ENCODE measurements at regions not wholly inside any gene's neighbourhood (a gene's known extent, or its start where the extent isn't known, plus 50 kb on each side); places are given as distances from the start of the nearest gene placed in this dataset.

GRCh38 chr14:52202151-52202550 is 65.3 kb upstream of the PTGDR start:
- no peaks in the 10 kb centered on the region for H3K4me1 ChIP-seq
- TF ChIP-seq POLR2A (IDR thresholded peaks at IDR 0.05) = no peak
- no peak for TF ChIP-seq EP300 (IDR thresholded peaks at IDR 0.05)
- TF ChIP-seq POLR2AphosphoS5 (IDR thresholded peaks at IDR 0.05) = no peak
- TF ChIP-seq, protein P1, sequence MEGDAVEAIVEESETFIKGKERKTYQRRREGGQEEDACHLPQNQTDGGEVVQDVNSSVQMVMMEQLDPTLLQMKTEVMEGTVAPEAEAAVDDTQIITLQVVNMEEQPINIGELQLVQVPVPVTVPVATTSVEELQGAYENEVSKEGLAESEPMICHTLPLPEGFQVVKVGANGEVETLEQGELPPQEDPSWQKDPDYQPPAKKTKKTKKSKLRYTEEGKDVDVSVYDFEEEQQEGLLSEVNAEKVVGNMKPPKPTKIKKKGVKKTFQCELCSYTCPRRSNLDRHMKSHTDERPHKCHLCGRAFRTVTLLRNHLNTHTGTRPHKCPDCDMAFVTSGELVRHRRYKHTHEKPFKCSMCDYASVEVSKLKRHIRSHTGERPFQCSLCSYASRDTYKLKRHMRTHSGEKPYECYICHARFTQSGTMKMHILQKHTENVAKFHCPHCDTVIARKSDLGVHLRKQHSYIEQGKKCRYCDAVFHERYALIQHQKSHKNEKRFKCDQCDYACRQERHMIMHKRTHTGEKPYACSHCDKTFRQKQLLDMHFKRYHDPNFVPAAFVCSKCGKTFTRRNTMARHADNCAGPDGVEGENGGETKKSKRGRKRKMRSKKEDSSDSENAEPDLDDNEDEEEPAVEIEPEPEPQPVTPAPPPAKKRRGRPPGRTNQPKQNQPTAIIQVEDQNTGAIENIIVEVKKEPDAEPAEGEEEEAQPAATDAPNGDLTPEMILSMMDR (IDR thresholded peaks at IDR 0.05) = no peak

GRCh38 chr14:52190337-52190931 is 77.1 kb upstream of the PTGDR start:
- H3K36me3 ChIP-seq = no peaks in the 10 kb centered on the region
- H3K4me3 ChIP-seq = no peak overlapping the region
- DNase-seq = no peak
- ATAC-seq (ENCODE audit: low FRiP score in 2 of 2) = no peak
- 94 to 97% methylated on average over 4 of the region's 4 CpGs for WGBS, 2 donors
- TF ChIP-seq POLR2A (IDR thresholded peaks at IDR 0.05) = no peak
- no peak for TF ChIP-seq POLR2AphosphoS5 (IDR thresholded peaks at IDR 0.05)
- no peak for TF ChIP-seq EP300 (IDR thresholded peaks at IDR 0.05)
- TF ChIP-seq, protein P1 (IDR thresholded peaks at IDR 0.05) = no peak
- no peaks in the 10 kb centered on the region for H3K4me1 ChIP-seq
- no peaks in the 10 kb centered on the region for H3K9me3 ChIP-seq
- no peaks in the 10 kb centered on the region for H3K27me3 ChIP-seq
- H3K27ac ChIP-seq = no peak overlapping the region

More at GRCh38 chr14:52202151-52202550, 65.3 kb upstream of the PTGDR start:
- H3K27ac ChIP-seq = no peak overlapping the region
- ATAC-seq (ENCODE audit: low FRiP score in 2 of 2) (no peak), DNase-seq (no peak)
- no peak overlapping the region for H3K4me3 ChIP-seq
- no peaks in the 10 kb centered on the region for H3K9me3 ChIP-seq
- no peaks in the 10 kb centered on the region for H3K27me3 ChIP-seq
- no peaks in the 10 kb centered on the region for H3K36me3 ChIP-seq

GRCh38 chr14:52189325-52189724 is 78.2 kb upstream of the PTGDR start:
- no peaks in the 10 kb centered on the region for H3K36me3 ChIP-seq
- H3K27me3 ChIP-seq = no peaks in the 10 kb centered on the region
- no peak overlapping the region for H3K27ac ChIP-seq
- DNase-seq (no peak), ATAC-seq (ENCODE audit: low FRiP score in 2 of 2) (no peak)
- H3K9me3 ChIP-seq = no peaks in the 10 kb centered on the region
- no peak overlapping the region for H3K4me3 ChIP-seq
- TF ChIP-seq EP300 (IDR thresholded peaks at IDR 0.05) (no peak), POLR2AphosphoS5 (IDR thresholded peaks at IDR 0.05) (no peak), POLR2A (IDR thresholded peaks at IDR 0.05) (no peak)
- TF ChIP-seq, protein P1 (IDR thresholded peaks at IDR 0.05) = no peak
- H3K4me1 ChIP-seq = no peaks in the 10 kb centered on the region
- 71 to 75% methylated on average over 4 of the region's 4 CpGs for WGBS, 2 donors

DNA sequence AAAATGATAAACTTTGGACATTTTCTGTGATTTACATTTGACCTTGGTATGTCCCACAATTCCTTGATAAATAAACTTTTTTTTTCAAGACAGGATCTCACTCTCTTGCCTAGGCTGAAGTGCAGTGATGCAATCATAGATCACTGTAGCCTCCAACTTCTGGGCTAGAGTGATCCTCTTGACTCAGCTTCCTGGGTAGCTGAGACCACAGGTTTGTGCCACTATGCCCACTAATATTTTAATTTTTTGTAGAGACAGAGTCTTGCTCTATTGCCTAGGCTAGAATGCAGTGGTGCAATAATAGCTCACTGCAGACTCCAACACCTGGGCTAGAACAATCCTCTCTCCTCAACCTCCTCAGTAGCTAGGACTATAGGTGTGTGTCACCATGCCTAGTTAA is 79.1 kb upstream of the PTGDR start:
- Histone ChIP-seq H3K4me1 (no peaks in the 10 kb centered on the region), H3K4me3 (no peak overlapping the region), H3K36me3 (no peaks in the 10 kb centered on the region), H3K9me3 (no peaks in the 10 kb centered on the region), H3K27ac (no peak overlapping the region), H3K27me3 (no peaks in the 10 kb centered on the region)
- DNase-seq (no peak), ATAC-seq (ENCODE audit: low FRiP score in 2 of 2) (no peak)
- TF ChIP-seq, protein P1 (IDR thresholded peaks at IDR 0.05) = no peak
- TF ChIP-seq EP300 (IDR thresholded peaks at IDR 0.05) (no peak), POLR2AphosphoS5 (IDR thresholded peaks at IDR 0.05) (no peak), POLR2A (IDR thresholded peaks at IDR 0.05) (no peak)

GRCh38 chr14:52185178-52185577 is 82.3 kb upstream of the PTGDR start:
- Histone ChIP-seq H3K4me3 (no peak overlapping the region), H3K4me1 (no peaks in the 10 kb centered on the region), H3K36me3 (no peaks in the 10 kb centered on the region), H3K9me3 (peaks cover 0 to 6% (median 0%) of the 10 kb centered on the region in 4 donors), H3K27ac (no peak overlapping the region), H3K27me3 (no peaks in the 10 kb centered on the region)
- WGBS, 2 donors = 77% methylated on average over 3 of the region's 3 CpGs
- no peak for ATAC-seq (ENCODE audit: low FRiP score in 2 of 2)
- no peak for DNase-seq
- no peak for TF ChIP-seq POLR2AphosphoS5 (IDR thresholded peaks at IDR 0.05)
- TF ChIP-seq, protein P1 (IDR thresholded peaks at IDR 0.05) = no peak
- no peak for TF ChIP-seq POLR2A (IDR thresholded peaks at IDR 0.05)

Measured in upper lobe of left lung (tissue), 6 donors.